GM23248 (cell line): ENCODE measurements at regions not wholly inside any gene's neighbourhood (a gene's known extent, or its start where the extent isn't known, plus 50 kb on each side); places are given as distances from the start of the nearest gene placed in this dataset.

Source experiments
- DNase-seq: peaks from one replicate; pipeline ENCODE4 v3.0.0-alpha.2; 2015
- H2AFZ ChIP-seq: fragments of 200-600 bp; sonication (generic); 2 replicates; pipeline ENCODE4 v1.6.1; 2016; ENCODE audit warnings: antibody characterized with exemption
- H3F3A ChIP-seq: fragments of 200-600 bp; sonication (generic); 2 replicates; pipeline ENCODE4 v1.6.1; 2016; ENCODE audit warnings: mild to moderate bottlenecking, antibody characterized with exemption, mixed run types; ENCODE audit not compliant: insufficient read depth
- H3K27ac ChIP-seq: fragments of 200-600 bp; sonication (generic); 2 replicates; pipeline ENCODE4 v1.5.1; 2016; ENCODE audit warnings: mild to moderate bottlenecking
- H3K27me3 ChIP-seq: fragments of 200-600 bp; sonication (generic); replicated peaks from 2 replicates; pipeline ENCODE4 v1.6.1; 2016; ENCODE audit warnings: mild to moderate bottlenecking; ENCODE audit not compliant: insufficient read depth
- H3K36me3 ChIP-seq: fragments of 200-600 bp; sonication (generic); 2 replicates; pipeline ENCODE4 v1.6.1; 2016; ENCODE audit warnings: low read depth, mild to moderate bottlenecking
- H3K4me1 ChIP-seq: fragments of 200-600 bp; sonication (generic); 2 replicates; pipeline ENCODE4 v1.6.1; 2016; ENCODE audit warnings: mild to moderate bottlenecking; ENCODE audit not compliant: insufficient read depth
- H3K4me2 ChIP-seq: fragments of 200-600 bp; sonication (generic); one replicate; pipeline ENCODE4 v1.6.1; 2016; ENCODE audit warnings: mild to moderate bottlenecking; ENCODE audit not compliant: unreplicated experiment
- H3K4me3 ChIP-seq: fragments of 200-600 bp; sonication (generic); 2 replicates; pipeline ENCODE4 v1.5.1; 2016; ENCODE audit warnings: mild to moderate bottlenecking
- H3K79me2 ChIP-seq: fragments of 200-600 bp; sonication (generic); 2 replicates; pipeline ENCODE4 v1.6.1; 2016; ENCODE audit warnings: mild to moderate bottlenecking; ENCODE audit not compliant: insufficient read depth
- H3K9ac ChIP-seq: fragments of 200-600 bp; sonication (generic); 2 replicates; pipeline ENCODE4 v1.6.1; 2016; ENCODE audit warnings: mild to moderate bottlenecking
- H3K9me2 ChIP-seq: fragments of 200-600 bp; sonication (generic); 2 replicates; pipeline ENCODE4 v1.6.1; 2016; ENCODE audit warnings: mixed run types, mild to moderate bottlenecking, moderate library complexity; ENCODE audit not compliant: insufficient read depth
- H3K9me3 ChIP-seq: fragments of 200-600 bp; sonication (generic); one replicate; pipeline ENCODE4 v1.6.1; 2017; ENCODE audit warnings: low read depth
- H4K20me1 ChIP-seq: fragments of 200-600 bp; sonication (generic); 2 replicates; pipeline ENCODE4 v1.6.0; 2016; ENCODE audit not compliant: insufficient read depth
- EZH2 ChIP-seq: fragments of 200-600 bp; sonication (generic); IDR thresholded peaks from 2 replicates; pipeline ENCODE4 v1.6.1; 2018; ENCODE audit warnings: antibody characterized with exemption, mild to moderate bottlenecking; ENCODE audit not compliant: insufficient read depth, poor library complexity, severe bottlenecking
- EZH2phosphoT487 ChIP-seq: fragments of 200-600 bp; sonication (generic); IDR thresholded peaks from 2 replicates; pipeline ENCODE4 v1.6.1; 2018; ENCODE audit warnings: antibody characterized with exemption, moderate library complexity, mild to moderate bottlenecking, low read depth; ENCODE audit not compliant: insufficient read depth
- WGBS, 2 experiments: methylation state at CpG; one replicate each; pipeline ENCODE4 v1.1.6; 2015 to 2017; ENCODE audit warnings: low lambda C conversion rate in 2 of 2, low coverage in 1 of 2; ENCODE audit errors: missing lambda C conversion rate in 2 of 2; 5-methylcytosine and 5-hydroxymethylcytosine counted together
- in situ Hi-C: fragments of 300-500 bp; cut with MboI; formaldehyde crosslinking; loops from 2 replicates; pipeline ENCODE4 v1.15.0; 2020

DNA sequence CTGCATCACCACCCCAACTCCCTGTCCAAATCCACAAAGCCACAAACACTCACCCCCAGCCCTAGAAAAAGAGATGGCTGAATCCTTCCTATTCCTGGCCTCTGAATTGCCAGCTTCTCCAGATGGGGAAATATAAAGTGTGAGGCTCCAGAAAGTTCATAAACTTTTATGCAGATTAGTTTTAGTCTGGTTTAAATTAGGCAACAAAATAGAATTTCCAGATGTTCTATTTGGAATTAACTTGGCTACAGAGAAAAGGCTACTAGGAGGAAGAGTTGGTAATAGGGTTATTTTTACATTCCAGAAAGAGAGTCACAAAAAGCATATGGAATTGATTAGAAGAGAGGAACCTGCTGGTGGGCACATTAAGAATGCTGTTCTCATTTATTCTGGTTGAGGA, 56.0 kb downstream of the EN1 start:
- no peak for TF ChIP-seq EZH2
- no peak for TF ChIP-seq EZH2phosphoT487
- Histone ChIP-seq H3K9ac (no peak overlapping the region), H3K27me3 (no peaks in the 10 kb centered on the region), H4K20me1 (no peaks in the 10 kb centered on the region), H3K36me3 (no peaks in the 10 kb centered on the region), H3K9me3 (no peaks in the 10 kb centered on the region), H2AFZ (no peak overlapping the region), H3K4me2 (no peak overlapping the region), H3K27ac (no peak overlapping the region), H3K79me2 (no peaks in the 10 kb centered on the region), H3F3A (no peaks in the 10 kb centered on the region), H3K4me1 (peaks cover 8% of the 10 kb centered on the region), H3K4me3 (no peak overlapping the region), H3K9me2 (no peaks in the 10 kb centered on the region)
- in situ Hi-C loops, result no loop called here
- peak; percentile 33 for DNase-seq

DNA sequence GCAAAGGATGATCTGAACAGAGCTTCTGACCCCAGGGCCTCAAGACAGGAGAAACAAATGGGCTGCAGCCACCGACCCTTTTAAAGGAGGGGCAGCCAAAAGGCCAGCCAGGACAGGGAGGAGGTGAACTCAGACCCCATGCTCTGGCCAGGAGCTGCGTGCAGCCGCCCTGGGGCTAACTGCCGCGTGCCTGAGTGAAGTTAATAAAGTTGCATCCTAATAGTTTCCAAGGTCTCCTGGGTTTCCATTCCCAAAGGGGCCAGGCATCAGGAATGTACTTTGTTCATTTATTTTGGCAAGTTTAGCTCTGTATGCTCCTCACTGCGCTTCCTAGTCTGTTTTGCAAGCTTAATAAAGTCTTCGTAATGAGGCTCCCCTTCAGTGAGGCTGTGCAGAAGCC, 60.7 kb downstream of the EN1 start:
- H3K9me2 ChIP-seq, result no peaks in the 10 kb centered on the region
- in situ Hi-C loops, result no loop called here
- DNase-seq, result no peak

DNA sequence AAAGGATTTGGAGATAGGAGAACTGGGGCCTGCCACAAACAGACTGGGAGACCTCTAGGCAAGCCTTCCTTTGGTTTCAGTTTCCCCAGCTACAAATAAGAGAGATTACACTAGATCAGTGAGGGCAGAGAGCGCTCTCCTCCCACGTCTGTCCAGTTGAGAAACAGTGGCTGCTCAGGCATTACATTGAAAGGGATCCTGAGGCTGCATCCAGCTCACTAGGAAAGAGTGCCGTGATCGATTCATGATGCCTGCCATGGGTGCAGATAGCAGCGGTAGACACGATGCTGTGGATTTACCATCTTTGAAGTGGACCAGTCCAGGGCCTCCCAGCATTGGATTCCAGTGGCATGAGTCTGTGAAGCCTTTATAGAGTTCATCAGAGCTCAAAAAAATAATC, 62.6 kb downstream of the EN1 start:
- Histone ChIP-seq H3F3A (no peaks in the 10 kb centered on the region), H3K36me3 (no peaks in the 10 kb centered on the region), H3K4me1 (no peaks in the 10 kb centered on the region), H3K27me3 (no peaks in the 10 kb centered on the region), H3K79me2 (no peaks in the 10 kb centered on the region), H3K9me3 (no peaks in the 10 kb centered on the region), H3K4me2 (no peak overlapping the region), H3K27ac (no peak overlapping the region), H2AFZ (no peak overlapping the region), H3K4me3 (no peak overlapping the region), H3K9ac (no peak overlapping the region), H3K9me2 (no peaks in the 10 kb centered on the region), H4K20me1 (no peaks in the 10 kb centered on the region)
- WGBS, 2 experiments, result 90 to 95% methylated on average over 6 of the region's 6 CpGs
- no peak for DNase-seq
- TF ChIP-seq EZH2phosphoT487 (no peak), EZH2 (no peak)
- in situ Hi-C loops, result no loop called here

More for the DNA sequence above, 60.7 kb downstream of the EN1 start:
- Histone ChIP-seq H3K9me3 (no peaks in the 10 kb centered on the region), H3K9ac (no peak overlapping the region), H4K20me1 (no peaks in the 10 kb centered on the region), H3K79me2 (no peaks in the 10 kb centered on the region), H3K36me3 (no peaks in the 10 kb centered on the region), H2AFZ (no peak overlapping the region), H3K27ac (no peak overlapping the region), H3K4me2 (no peak overlapping the region), H3K4me3 (no peak overlapping the region), H3K4me1 (peaks cover 8% of the 10 kb centered on the region), H3K27me3 (no peaks in the 10 kb centered on the region), H3F3A (no peaks in the 10 kb centered on the region)
- WGBS, 2 experiments, result 72 to 77% methylated on average over 7 of the region's 7 CpGs
- TF ChIP-seq EZH2, result no peak
- TF ChIP-seq EZH2phosphoT487, result no peak

DNA sequence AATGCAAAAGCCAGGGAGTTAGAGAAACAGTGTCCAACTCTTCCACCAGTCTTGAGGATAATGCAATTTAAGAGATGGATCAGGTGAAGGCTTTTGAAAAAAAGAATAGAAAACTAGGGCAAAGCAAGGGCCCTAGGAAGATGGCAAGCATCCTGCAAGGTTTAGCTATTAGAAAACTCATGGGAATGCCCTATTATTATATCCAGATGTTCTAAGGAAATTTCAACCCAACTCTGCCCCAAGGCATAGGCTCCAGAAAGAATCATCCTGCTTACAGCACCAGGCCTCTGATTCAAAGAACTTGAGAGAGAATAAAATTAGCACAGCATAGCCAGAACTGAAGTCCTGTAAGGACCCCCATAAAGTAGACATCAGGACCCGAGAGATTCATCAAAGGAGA, 68.1 kb downstream of the EN1 start:
- Histone ChIP-seq H3K9me3 (no peaks in the 10 kb centered on the region), H3K4me1 (0 out of 2 replicates have a peak, but pooled peaks cover 4% of the 10 kb centered on the region), H3K36me3 (no peaks in the 10 kb centered on the region), H3K79me2 (no peaks in the 10 kb centered on the region), H3K4me2 (no peak overlapping the region), H3K9ac (no peak overlapping the region), H3K27me3 (no peaks in the 10 kb centered on the region), H3K27ac (no peak overlapping the region), H3K9me2 (no peaks in the 10 kb centered on the region), H4K20me1 (no peaks in the 10 kb centered on the region), H2AFZ (no peak overlapping the region), H3F3A (peaks cover 7% of the 10 kb centered on the region), H3K4me3 (no peak overlapping the region)
- TF ChIP-seq EZH2 (no peak), EZH2phosphoT487 (no peak)
- in situ Hi-C loops, result no loop called here
- DNase-seq, result peak; percentile 63
- 35 to 55% methylated on average over 1 of the region's 1 CpG for WGBS, 2 experiments

DNA sequence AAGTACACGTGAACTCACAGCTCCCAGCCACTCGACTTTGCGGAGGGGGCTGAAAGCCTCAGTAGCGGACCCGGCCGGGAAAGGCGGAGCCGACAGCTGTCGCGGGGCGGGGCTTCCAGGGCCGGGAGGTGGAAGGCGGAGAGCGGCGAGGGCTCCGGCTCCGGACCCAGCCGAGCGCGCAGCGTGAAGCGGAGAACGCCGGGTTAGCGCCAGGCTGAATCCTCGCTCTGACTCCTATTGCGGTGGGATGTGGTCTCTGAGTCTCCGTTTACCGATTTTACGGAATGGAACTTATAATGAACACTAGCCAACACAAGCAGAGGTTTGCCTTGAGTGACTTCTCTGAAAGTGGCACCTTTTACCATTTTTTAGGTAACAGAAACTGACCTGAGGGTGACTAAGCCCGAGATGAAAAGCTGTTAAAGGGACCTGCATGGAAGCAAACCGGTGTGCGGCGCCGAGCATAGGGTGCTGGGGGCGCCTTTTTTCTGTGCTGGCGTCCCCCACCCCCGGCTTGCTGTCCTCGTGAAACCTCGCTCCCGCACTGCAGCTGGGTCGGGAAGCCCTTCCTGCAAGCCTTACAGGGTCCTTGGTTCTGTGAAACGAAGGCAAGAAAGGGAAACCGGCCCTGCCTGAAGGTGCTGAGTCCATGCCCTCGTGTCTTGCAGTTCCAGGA, 72.9 kb downstream of the EN1 start:
- Histone ChIP-seq H3K4me3 (peak overlapping the region; percentile 84), H3K27me3 (no peaks in the 10 kb centered on the region), H3K27ac (no peak overlapping the region), H3K9me2 (no peaks in the 10 kb centered on the region), H3K4me1 (0 out of 2 replicates have a peak, but pooled peaks cover 2% of the 10 kb centered on the region), H3K79me2 (no peaks in the 10 kb centered on the region), H2AFZ (peak overlapping the region; percentile 93), H3K9ac (peak overlapping the region; percentile 69), H3F3A (peaks cover 7% of the 10 kb centered on the region), H4K20me1 (no peaks in the 10 kb centered on the region), H3K9me3 (no peaks in the 10 kb centered on the region), H3K4me2 (peak overlapping the region; percentile 89), H3K36me3 (no peaks in the 10 kb centered on the region)
- TF ChIP-seq EZH2phosphoT487, result no peak
- no peak for TF ChIP-seq EZH2
- in situ Hi-C loops, result no loop called here
- 0 to 2% methylated on average over 32 to 45 of the region's 45 CpGs for WGBS, 2 experiments
- DNase-seq, result peak; percentile 85
